Astrocyte of the cerebellum (primary cell): ENCODE measurements at regions not wholly inside any gene's neighbourhood (a gene's known extent, or its start where the extent isn't known, plus 50 kb on each side); places are given as distances from the start of the nearest gene placed in this dataset.

ENCODE experiments used
- DNase-seq: peaks from one replicate; pipeline ENCODE4 v3.0.0-alpha.2; 2011; ENCODE audit warnings: low read depth
- H3K4me3 ChIP-seq: 2 replicates; pipeline ENCODE4 v1.5.1; 2011; ENCODE audit warnings: mild to moderate bottlenecking, low read depth, low read length, moderate library complexity
- in situ Hi-C: cut with HindIII; loops from 2 replicates; pipeline ENCODE4 v1.10.0; 2017; ENCODE audit warnings: low sequenced_read_pairs
- TF ChIP-seq, protein P1 (sequence below): IDR thresholded peaks from 2 replicates; pipeline ENCODE4 v1.5.1; 2012; ENCODE audit warnings: low read length, low read depth, moderate library complexity, mild to moderate bottlenecking; ENCODE audit errors: missing control alignments

DNA sequence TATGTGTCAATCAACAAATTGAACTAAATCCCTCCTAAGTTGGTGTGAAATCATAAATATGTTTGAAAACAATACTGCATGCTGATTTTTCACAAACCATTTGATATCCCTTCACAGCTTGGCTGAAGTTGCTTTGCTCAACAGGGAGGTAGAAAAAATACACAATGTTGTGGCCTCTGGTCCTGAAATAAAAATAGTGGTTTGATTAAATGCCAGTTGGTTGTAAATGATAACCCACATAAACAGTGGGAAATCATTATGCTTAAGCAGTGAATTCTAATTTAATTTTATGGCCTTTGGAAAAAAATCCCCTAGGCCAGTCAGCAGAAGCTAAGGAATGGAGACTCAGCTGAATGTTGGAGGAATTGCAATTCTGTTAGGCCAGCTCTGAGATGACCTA, 359.4 kb upstream of the CWC22 start:
- TF ChIP-seq, protein P1, sequence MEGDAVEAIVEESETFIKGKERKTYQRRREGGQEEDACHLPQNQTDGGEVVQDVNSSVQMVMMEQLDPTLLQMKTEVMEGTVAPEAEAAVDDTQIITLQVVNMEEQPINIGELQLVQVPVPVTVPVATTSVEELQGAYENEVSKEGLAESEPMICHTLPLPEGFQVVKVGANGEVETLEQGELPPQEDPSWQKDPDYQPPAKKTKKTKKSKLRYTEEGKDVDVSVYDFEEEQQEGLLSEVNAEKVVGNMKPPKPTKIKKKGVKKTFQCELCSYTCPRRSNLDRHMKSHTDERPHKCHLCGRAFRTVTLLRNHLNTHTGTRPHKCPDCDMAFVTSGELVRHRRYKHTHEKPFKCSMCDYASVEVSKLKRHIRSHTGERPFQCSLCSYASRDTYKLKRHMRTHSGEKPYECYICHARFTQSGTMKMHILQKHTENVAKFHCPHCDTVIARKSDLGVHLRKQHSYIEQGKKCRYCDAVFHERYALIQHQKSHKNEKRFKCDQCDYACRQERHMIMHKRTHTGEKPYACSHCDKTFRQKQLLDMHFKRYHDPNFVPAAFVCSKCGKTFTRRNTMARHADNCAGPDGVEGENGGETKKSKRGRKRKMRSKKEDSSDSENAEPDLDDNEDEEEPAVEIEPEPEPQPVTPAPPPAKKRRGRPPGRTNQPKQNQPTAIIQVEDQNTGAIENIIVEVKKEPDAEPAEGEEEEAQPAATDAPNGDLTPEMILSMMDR: no peak
- in situ Hi-C loops: no loop called here
- no peak overlapping the region for H3K4me3 ChIP-seq
- DNase-seq: peak; percentile 67

DNA sequence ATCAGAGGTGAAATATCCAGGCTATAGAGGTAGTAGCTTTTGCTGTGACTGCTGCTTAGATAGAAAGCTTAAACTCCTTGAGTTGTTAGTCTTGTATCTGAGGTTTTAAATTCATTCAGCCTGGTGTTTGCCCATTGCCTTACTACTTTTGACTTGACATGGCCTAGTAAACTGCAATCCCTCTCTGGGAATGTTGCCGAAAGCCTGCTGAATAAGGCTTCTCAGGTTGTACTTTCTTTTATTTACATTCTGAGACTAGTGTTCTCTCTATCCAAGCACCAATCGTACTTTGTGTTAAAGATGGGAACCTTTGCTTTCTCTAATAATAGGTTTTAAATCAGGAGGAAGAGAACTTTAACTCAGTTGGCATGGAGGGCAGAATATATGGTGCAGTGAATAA, 357.6 kb upstream of the CWC22 start:
- DNase-seq: no peak
- TF ChIP-seq, protein P1: no peak
- in situ Hi-C loops: no loop called here
- H3K4me3 ChIP-seq: no peak overlapping the region

DNA sequence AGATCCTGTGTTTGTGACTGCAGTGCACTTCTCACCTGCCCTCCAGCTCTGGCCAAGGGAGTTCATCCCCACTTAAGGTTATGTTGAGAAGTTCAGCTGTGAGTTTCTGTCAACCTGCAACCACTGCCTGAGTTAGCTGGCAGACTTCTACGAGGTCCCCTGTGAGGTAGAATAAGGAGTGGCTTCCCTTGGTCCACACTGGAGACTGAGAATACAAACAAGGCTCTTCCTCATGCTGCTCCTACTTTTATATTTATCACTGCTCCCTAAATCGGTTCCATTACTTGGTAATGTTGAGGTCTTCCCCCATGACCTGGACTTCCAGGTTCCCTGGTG, 353.2 kb upstream of the CWC22 start:
- in situ Hi-C loops: no loop called here
- no peak overlapping the region for H3K4me3 ChIP-seq
- TF ChIP-seq, protein P1: no peak
- no peak for DNase-seq

DNA sequence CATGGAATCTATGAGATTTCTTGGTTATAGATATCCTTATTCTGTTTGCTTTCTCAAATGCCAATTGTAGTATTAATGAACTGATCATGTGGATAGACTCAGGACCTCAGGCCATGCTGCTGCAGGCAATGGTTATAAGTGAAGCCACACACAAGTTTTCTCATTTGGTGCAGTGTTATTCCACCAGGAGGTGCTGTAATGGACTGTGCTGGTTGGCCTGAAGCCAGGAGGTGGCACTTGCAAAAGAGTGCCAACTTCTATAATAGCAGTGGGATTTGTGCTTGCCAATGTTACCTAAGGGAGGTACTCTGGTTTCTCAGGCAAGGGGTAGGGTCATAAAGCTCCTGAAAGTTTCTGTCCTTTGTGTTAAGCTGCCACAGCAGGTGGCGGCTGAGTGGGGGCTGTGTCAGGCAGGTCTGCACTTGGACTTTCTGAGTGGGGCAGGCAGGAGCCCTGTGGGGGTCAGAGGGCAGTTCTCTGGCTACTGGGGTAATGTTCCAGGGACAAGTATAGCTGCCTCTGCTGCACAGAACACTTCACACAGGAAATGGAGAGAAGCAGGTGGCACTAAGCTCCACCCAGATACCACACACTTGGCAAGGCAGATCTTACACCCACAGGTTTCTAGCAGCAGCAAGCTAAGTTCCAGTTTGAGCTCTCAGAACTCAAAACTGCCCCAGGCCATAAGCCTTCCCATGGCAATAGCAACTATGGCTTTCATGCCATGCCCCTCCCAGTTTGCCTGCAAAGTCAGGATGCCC, 352.6 kb upstream of the CWC22 start:
- H3K4me3 ChIP-seq: no peak overlapping the region
- in situ Hi-C loops: no loop called here
- DNase-seq: no peak
- TF ChIP-seq, protein P1: no peak

DNA sequence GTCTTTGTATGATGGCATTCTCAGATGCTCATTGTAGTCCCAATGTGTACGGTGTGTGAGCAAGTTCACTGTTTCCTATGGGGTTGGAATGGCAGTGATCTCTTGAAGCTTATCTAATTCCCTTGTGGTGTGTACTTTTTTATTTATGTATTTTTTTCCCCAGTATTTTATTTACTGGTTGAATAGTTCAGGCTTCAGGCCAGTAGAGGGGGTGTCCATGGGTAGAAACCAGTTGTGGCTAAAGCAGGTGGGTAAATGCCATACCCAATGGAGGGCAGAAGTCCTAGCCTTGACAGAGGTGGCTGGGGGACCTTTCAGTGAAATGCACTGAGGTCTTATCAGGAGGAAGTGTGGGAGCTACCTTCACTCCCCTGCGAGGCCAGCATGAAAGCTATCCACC, 351.4 kb upstream of the CWC22 start:
- TF ChIP-seq, protein P1: no peak
- in situ Hi-C loops: no loop called here

DNA sequence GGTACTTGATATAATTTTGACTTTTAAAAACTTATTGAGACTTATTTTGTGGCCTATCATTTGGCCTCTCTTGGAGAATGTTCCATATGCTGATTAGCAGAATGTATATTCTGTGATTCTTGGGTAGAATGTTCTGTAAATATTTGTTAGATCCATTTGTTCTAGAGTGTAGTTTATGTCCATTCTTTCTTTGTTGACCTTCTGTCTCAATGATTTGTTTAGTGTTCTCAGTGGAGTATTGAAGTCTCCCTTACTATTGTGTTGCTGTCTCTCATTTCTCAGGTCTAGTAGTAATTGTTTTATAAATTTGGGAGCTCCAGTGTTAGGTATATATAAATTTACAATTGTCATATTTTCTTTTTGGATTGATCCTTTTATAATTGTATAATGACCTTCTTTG, 349.6 kb upstream of the CWC22 start:
- H3K4me3 ChIP-seq: no peak overlapping the region
- TF ChIP-seq, protein P1: no peak
- in situ Hi-C loops: no loop called here
- DNase-seq: no peak

More for the DNA sequence above, 351.4 kb upstream of the CWC22 start:
- H3K4me3 ChIP-seq: no peak overlapping the region
- DNase-seq: no peak
